GM23338 (cell line): ENCODE measurements at regions not wholly inside any gene's neighbourhood (a gene's known extent, or its start where the extent isn't known, plus 50 kb on each side); places are given as distances from the start of the nearest gene placed in this dataset.

ENCODE experiments used
- ATAC-seq: fragments of 200-7000 bp; cut with Tn5 transposase; 3 replicates; pipeline ENCODE4 v1.9.1; 2020
- DNase-seq: peaks from one replicate; pipeline ENCODE4 v3.0.0-alpha.2; 2015; ENCODE audit warnings: low spot score
- H2AFZ ChIP-seq: fragments of 200-600 bp; sonication (generic); 2 replicates; pipeline ENCODE4 v1.8.0; 2016; ENCODE audit warnings: antibody characterized with exemption, mild to moderate bottlenecking, moderate library complexity
- H3F3A ChIP-seq: fragments of 200-600 bp; sonication (generic); replicated peaks from 2 replicates; pipeline ENCODE4 v1.8.0; 2017; ENCODE audit warnings: antibody characterized with exemption, mixed run types, low read depth
- H3K27ac ChIP-seq: fragments of 200-600 bp; sonication (generic); 2 replicates; pipeline ENCODE4 v1.6.1; 2016; ENCODE audit warnings: low read depth
- H3K27me3 ChIP-seq: fragments of 200-600 bp; sonication (generic); 2 replicates; pipeline ENCODE4 v1.8.0; 2016; ENCODE audit warnings: mild to moderate bottlenecking, mixed run types, moderate library complexity; ENCODE audit not compliant: insufficient read depth
- H3K36me3 ChIP-seq: fragments of 200-600 bp; sonication (generic); 2 replicates; pipeline ENCODE4 v1.8.0; 2016; ENCODE audit warnings: mild to moderate bottlenecking; ENCODE audit not compliant: insufficient read depth
- H3K4me1 ChIP-seq: fragments of 200-600 bp; sonication (generic); 2 replicates; pipeline ENCODE4 v1.8.0; 2016; ENCODE audit warnings: mild to moderate bottlenecking, moderate library complexity; ENCODE audit not compliant: insufficient read depth
- H3K4me2 ChIP-seq: fragments of 200-600 bp; sonication (generic); 2 replicates; pipeline ENCODE4 v1.7.1; 2017; ENCODE audit warnings: mixed run types
- H3K4me3 ChIP-seq: fragments of 200-600 bp; sonication (generic); 2 replicates; pipeline ENCODE4 v1.6.1; 2016; ENCODE audit warnings: mixed run types
- H3K79me2 ChIP-seq: fragments of 200-600 bp; sonication (generic); replicated peaks from 2 replicates; pipeline ENCODE4 v1.8.0; 2017; ENCODE audit warnings: mild to moderate bottlenecking; ENCODE audit not compliant: insufficient read depth
- H3K9me2 ChIP-seq: fragments of 200-600 bp; sonication (generic); 2 replicates; pipeline ENCODE4 v1.8.0; 2017; ENCODE audit not compliant: insufficient read depth
- H4K20me1 ChIP-seq: fragments of 200-600 bp; sonication (generic); replicated peaks from 2 replicates; pipeline ENCODE4 v1.8.0; 2017; ENCODE audit warnings: mild to moderate bottlenecking; ENCODE audit not compliant: insufficient read depth
- H3K27ac Mint-ChIP-seq: 2 replicates; pipeline ENCODE4 v1.8.0; 2020; ENCODE audit warnings: inconsistent platforms, mild to moderate bottlenecking, moderate library complexity, mixed read lengths
- H3K27me3 Mint-ChIP-seq: 3 replicates; pipeline ENCODE4 v1.8.0; 2022; ENCODE audit warnings: low read depth, mild to moderate bottlenecking, moderate library complexity, mixed read lengths, inconsistent platforms; ENCODE audit not compliant: insufficient read depth, poor library complexity
- H3K36me3 Mint-ChIP-seq: 3 replicates; pipeline ENCODE4 v1.8.0; 2021; ENCODE audit warnings: low read depth, mild to moderate bottlenecking, inconsistent platforms, moderate library complexity, mixed read lengths
- H3K4me1 Mint-ChIP-seq: 3 replicates; pipeline ENCODE4 v1.8.0; 2020; ENCODE audit warnings: mild to moderate bottlenecking, inconsistent platforms, mixed read lengths
- H3K4me3 Mint-ChIP-seq: 3 replicates; pipeline ENCODE4 v1.8.0; 2021; ENCODE audit warnings: moderate library complexity, mild to moderate bottlenecking, inconsistent platforms, mixed read lengths
- H3K9me3 Mint-ChIP-seq: 3 replicates; pipeline ENCODE4 v1.8.0; 2020; ENCODE audit warnings: moderate library complexity, mild to moderate bottlenecking, inconsistent platforms, mixed read lengths
- CREB1 ChIP-seq: fragments of 250-450 bp; sonication (Bioruptor Pico); IDR thresholded peaks from 2 replicates; pipeline ENCODE4 v1.5.0; 2020; ENCODE audit warnings: low read depth, mild to moderate bottlenecking, moderate library complexity
- CTCF ChIP-seq, 2 experiments: fragments of 200-600 bp in 1 of 2; sonication (generic) in 1 of 2; conservative IDR thresholded peaks; 2 replicates each; pipeline versions ENCODE4 v1.5.1 to v1.6.1; 2016 to 2017; ENCODE audit warnings: antibody characterized with exemption in 2 of 2, low read depth in 2 of 2, mild to moderate bottlenecking in 2 of 2, moderate library complexity in 1 of 2
- ETS1 ChIP-seq: IDR thresholded peaks from 2 replicates; pipeline ENCODE4 v1.6.1; 2016; ENCODE audit warnings: antibody characterized with exemption
- EZH2 ChIP-seq: fragments of 200-600 bp; sonication (generic); IDR thresholded peaks from one replicate; pipeline ENCODE4 v1.8.0; 2017; ENCODE audit warnings: antibody characterized with exemption, mild to moderate bottlenecking, low read depth; ENCODE audit not compliant: unreplicated experiment
- EZH2phosphoT487 ChIP-seq: fragments of 200-600 bp; sonication (generic); IDR thresholded peaks from one replicate; pipeline ENCODE4 v1.8.1; 2018; ENCODE audit warnings: antibody characterized with exemption; ENCODE audit not compliant: unreplicated experiment
- JUNB ChIP-seq: IDR thresholded peaks from one replicate; pipeline ENCODE4 v1.6.1; 2016; ENCODE audit warnings: antibody characterized with exemption; ENCODE audit not compliant: unreplicated experiment
- NANOG ChIP-seq: IDR thresholded peaks from 2 replicates; pipeline ENCODE4 v1.6.1; 2016; ENCODE audit warnings: antibody characterized with exemption, borderline replicate concordance
- POLR2AphosphoS5 ChIP-seq: IDR thresholded peaks from 2 replicates; pipeline ENCODE4 v1.6.1; 2016; ENCODE audit warnings: antibody characterized with exemption, low read depth
- REST ChIP-seq: IDR thresholded peaks from one replicate; pipeline ENCODE4 v1.6.1; 2018; ENCODE audit warnings: antibody characterized with exemption; ENCODE audit not compliant: unreplicated experiment
- STAT1 ChIP-seq: IDR thresholded peaks from one replicate; pipeline ENCODE4 v1.6.1; 2016; ENCODE audit warnings: antibody characterized with exemption; ENCODE audit not compliant: unreplicated experiment
- ZNF114 ChIP-seq: fragments of 250-450 bp; sonication (Bioruptor Pico); IDR thresholded peaks from 2 replicates; pipeline ENCODE4 v1.5.0; 2020; ENCODE audit warnings: mild to moderate bottlenecking, moderate library complexity
- ZNF331 ChIP-seq: fragments of 250-450 bp; sonication (Bioruptor Pico); IDR thresholded peaks from 2 replicates; pipeline ENCODE4 v1.5.0; 2020; ENCODE audit warnings: low read depth, mild to moderate bottlenecking, moderate library complexity
- ZNF462 ChIP-seq: fragments of 250-450 bp; sonication (Bioruptor Pico); IDR thresholded peaks from 2 replicates; pipeline ENCODE4 v1.5.0; 2020; ENCODE audit warnings: mild to moderate bottlenecking, moderate library complexity

GRCh38 chr4:45358573-45359506 is 632.5 kb upstream of the GNPDA2 start:
- peak overlapping the region; percentile 61; the same call in 1 of the 2 replicates for H2AFZ ChIP-seq
- no peaks in the 10 kb centered on the region for H3K27me3 ChIP-seq
- peaks cover 28% of the 10 kb centered on the region for H3K36me3 Mint-ChIP-seq
- peaks cover 73% of the 10 kb centered on the region for H3K9me3 Mint-ChIP-seq
- peaks cover 23% of the 10 kb centered on the region for H3K9me2 ChIP-seq
- ATAC-seq = no peak
- H3K4me1 ChIP-seq = peaks cover 9% of the 10 kb centered on the region
- H3K79me2 ChIP-seq = no peaks in the 10 kb centered on the region
- peak overlapping the region; percentile 35; the same call in 1 of the 2 replicates for H3K4me2 ChIP-seq
- peak; percentile 48 for DNase-seq
- H3K36me3 ChIP-seq = no peaks in the 10 kb centered on the region
- no peak for TF ChIP-seq JUNB
- TF ChIP-seq ETS1 = no peak
- no peak for TF ChIP-seq NANOG
- TF ChIP-seq REST = no peak
- TF ChIP-seq ZNF114 (CRISPR knock-in tag) = no peak
- TF ChIP-seq EZH2phosphoT487 = no peak
- TF ChIP-seq POLR2AphosphoS5 = no peak
- no peak for TF ChIP-seq EZH2
- TF ChIP-seq CTCF (conservative IDR thresholded peaks at IDR 0.05; ENCODE audit: low read depth in 2 of 2) = no peak
- no peak for TF ChIP-seq ZNF331 (CRISPR knock-in tag)
- TF ChIP-seq STAT1 = no peak
- TF ChIP-seq ZNF462 (CRISPR knock-in tag) = no peak
- TF ChIP-seq CREB1 (CRISPR knock-in tag) = no peak
- H3K4me1 Mint-ChIP-seq = peaks cover 7% of the 10 kb centered on the region; the same call in 1 of the 3 replicates
- no peak overlapping the region for H3K4me3 ChIP-seq
- no peaks in the 10 kb centered on the region for H4K20me1 ChIP-seq
- H3K27ac ChIP-seq = no peak overlapping the region
- peaks cover 8% of the 10 kb centered on the region for H3K27me3 Mint-ChIP-seq
- H3K27ac Mint-ChIP-seq = no peak overlapping the region
- H3F3A ChIP-seq = no peaks in the 10 kb centered on the region
- H3K4me3 Mint-ChIP-seq = no peak overlapping the region
